CD4-positive, alpha-beta T cell treated with Interleukin-10 for 1 hour (primary cell): ENCODE measurements at regions not wholly inside any gene's neighbourhood (a gene's known extent, or its start where the extent isn't known, plus 50 kb on each side); places are given as distances from the start of the nearest gene placed in this dataset.

ENCODE experiments used
- DNase-seq: peaks from one replicate; pipeline ENCODE4 v3.0.0-alpha.2; 2020

GRCh38 chr6:92201618-92202017 lies 1217.7 kb downstream of the EPHA7 start:
- no peak for DNase-seq

DNA sequence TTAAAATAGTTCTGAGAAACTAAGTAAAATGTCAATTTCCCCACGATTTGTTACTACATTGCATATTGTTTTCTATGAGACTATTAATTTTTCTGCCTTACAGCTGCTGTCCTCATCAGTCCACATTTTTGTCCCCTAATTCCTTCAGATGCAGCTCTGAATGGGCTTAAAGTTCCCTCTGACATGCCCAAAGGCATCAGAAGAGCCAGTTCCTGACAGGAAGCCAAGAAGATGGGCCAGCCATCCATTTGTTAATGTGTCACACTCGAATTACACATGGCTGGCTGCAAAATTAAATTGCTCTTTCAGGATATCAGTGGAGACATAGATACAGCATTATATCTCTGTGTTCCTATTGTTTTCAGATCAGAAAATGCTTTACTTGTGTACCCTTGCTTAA lies 1223.0 kb downstream of the EPHA7 start:
- no peak for DNase-seq

DNA sequence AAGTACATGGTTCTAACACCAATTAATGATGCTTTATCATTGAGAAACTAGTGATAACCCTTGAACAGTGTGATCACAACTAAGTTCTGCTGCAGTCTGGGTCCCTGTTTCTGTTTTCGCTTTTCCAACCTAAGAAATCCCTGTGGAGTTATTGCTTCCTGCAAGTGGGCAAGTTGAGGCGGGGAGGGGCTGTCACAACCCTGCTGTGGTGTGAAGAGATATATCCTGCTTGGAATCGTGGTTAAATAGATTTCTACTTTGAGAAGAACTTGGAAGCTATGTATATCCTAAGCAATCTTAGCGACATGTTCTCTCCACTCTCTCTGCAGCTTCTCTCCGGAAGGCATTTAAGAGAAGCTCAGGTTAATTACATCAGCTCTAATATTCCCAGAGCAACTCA lies 1223.6 kb downstream of the EPHA7 start:
- no peak for DNase-seq

DNA sequence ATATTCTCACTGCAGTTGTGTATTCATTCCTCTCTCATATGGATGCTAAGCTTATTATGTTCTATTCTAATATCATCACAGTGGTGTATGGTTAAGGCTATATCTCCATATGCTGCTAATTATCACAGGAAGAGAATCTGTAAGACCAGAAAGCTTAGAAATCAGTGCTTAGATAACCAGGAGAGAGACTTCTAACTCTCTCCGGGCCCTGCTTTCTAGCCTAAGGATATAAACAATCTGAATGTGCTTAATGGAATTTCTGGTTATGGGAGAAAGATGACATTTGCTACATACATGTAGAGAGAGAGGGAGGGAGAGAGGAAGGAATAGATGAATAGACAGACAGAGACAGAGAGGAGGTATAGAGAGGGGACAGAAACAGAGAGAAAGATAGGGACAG lies 1231.3 kb downstream of the EPHA7 start:
- DNase-seq: no peak

DNA sequence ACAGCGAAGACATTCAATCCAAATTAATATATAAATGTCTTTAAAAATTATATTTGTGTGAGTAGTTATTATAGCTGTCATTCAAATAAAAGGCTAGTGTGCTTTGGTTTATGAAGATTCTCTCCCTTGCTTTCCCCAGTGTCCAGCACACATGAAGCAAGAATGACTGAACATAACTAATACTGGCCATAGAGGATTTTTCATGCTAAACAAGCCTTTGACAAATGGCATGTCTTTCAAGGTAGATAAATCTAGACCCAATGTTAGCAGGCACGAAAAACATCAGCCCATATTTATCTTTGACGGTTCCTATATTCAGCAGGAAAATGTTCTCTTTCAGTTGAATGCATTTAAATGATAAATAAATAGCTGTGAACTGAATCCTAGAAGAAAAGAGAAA lies 1234.4 kb downstream of the EPHA7 start:
- no peak for DNase-seq

- DNase-seq: no peak
These were observed 1238.0 kb downstream of the EPHA7 start for GRCh38 chr6:92181347-92181746.

DNA sequence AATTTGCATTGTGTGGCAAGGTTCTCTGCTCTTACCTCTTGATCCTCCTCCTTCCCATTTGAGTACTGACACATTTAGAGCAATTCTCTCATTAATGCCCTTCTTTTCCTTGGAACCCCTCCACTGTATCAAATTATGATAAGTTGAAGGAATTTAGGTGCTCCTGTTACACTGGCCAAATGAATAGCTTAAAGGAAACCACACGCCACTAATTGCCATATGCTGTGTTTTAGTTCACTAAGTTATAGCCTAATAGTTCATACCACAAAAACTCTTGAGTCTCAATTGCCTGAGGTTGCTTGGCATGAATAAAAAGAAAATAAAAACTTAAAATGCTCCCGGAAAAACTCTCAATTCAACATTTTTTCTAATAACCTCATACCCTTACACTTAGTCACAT lies 1239.3 kb downstream of the EPHA7 start:
- no peak for DNase-seq

DNA sequence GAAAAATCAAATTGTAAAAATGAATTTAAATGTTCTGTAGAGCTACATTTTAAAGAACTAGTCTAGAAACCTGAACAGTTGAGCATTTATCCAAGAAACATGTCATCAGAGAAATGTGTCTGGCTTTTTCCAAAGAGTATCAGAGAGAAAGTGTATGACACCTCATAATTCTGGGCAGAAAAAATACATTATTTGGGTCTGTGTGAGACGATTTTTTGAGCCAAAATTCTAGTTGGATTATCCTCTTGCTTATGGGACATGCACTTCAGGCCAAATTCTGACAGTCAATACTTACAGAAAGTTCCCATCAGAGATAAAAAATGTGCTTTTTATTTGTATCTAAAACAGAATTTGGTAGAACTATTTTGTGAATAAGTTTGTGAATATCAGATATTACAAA lies 1242.7 kb downstream of the EPHA7 start:
- no peak for DNase-seq

- DNase-seq: no peak
These were observed 1244.8 kb downstream of the EPHA7 start for GRCh38 chr6:92174398-92175073.

DNA sequence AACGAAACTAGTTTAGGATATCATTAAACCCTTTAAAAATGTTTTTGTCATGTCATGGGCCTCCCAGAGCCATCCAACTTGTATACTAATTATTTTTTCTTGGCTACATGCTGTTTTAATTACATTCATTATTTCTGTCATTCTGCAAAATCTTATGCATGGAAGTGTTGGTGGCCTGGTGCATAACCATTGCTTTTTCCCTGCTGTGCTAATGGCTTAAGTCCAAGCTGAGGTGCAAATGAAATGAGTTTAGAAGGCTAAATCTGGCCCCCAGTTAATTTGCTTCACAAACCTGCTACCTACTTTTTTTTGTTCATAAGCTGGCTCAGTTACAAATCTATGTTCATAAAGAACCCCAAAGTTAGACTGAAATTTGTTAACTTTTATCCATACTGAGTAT lies 1249.9 kb downstream of the EPHA7 start:
- no peak for DNase-seq

- no peak for DNase-seq
These were observed 1252.7 kb downstream of the EPHA7 start for GRCh38 chr6:92166666-92167065.

DNA sequence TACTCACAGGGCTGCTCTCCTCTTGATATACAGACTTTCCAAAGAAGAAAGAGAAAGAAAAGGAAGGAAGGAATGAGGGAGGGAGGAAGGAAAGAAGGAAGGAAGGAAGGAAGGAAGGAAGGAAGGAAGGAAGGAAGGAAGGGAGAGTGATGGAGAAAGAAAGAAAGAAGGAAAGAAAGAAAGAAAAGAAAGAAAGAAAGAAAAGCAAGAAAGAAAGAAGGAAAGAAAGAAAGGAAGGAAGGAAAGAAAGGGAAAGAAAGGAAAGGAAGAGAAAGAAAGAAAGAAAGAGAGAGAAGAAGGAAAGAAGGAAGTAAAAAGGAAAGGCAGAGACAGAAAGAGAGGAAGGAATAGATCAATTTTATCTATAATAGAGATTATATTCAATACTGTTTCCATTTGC lies 1257.4 kb downstream of the EPHA7 start:
- no peak for DNase-seq

GRCh38 chr6:92160226-92160625 lies 1259.1 kb downstream of the EPHA7 start:
- DNase-seq: no peak

DNA sequence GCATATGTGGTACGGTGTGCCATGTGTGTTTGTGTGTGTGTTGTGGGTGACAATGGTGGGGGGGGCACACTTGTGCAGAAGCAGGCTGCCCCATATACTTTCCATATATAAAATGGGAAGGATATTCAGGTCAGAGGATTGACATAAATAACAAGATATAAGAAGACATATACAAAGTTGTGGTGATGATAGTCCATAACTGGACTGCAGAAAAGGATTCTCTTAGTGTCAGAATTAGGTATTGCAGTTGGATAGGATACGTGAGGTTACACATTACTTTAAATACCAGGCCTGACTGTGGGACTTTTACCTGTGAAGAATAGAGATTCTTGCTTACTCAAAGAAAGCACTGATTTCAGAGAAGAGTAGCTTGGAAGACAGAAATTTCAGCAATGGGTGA lies 1260.3 kb downstream of the EPHA7 start:
- no peak for DNase-seq

DNA sequence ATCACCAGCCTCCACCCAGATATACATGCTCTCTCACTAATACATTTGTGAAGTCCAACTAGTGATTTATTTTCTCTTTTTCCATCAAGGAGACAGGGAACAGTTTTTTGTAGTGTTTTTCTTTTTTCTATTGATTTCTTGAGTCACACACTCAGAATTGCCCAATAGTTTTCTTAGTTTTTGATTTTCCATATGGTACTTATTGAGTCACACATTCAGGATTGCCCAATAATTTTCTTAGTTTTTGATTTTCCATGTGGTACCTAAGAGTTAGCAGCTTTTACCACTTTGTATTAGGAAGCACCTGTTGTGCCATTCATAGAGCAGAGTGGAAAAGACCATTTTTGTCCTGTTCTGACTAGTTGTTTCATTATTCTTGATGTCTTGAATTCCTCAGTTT lies 1268.8 kb downstream of the EPHA7 start:
- no peak for DNase-seq

GRCh38 chr6:92147246-92147645 lies 1272.1 kb downstream of the EPHA7 start:
- DNase-seq: no peak

GRCh38 chr6:92139601-92140000 lies 1279.8 kb downstream of the EPHA7 start:
- DNase-seq: no peak

GRCh38 chr6:92132957-92133356 lies 1286.4 kb downstream of the EPHA7 start:
- no peak for DNase-seq

- DNase-seq: no peak
These were observed 1286.9 kb downstream of the EPHA7 start for GRCh38 chr6:92132457-92132856.

DNA sequence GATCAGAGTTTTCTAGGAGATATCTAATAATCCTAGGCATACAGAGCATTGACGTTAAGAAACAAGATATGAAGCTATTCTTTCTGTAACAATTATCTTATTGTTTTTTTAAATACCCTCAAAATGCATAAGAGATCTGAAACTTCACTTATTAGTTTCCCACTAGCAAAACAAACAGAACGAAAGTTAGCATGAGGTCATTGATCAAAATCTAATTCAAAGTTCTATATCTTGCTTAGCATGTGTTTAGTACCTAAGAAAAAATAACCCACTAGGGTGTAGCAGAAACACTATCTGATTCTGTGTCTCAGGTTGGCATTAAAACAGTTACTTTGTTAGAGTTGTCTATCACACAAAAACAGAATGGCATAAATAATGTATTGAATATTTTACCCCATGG lies 1288.4 kb downstream of the EPHA7 start:
- no peak for DNase-seq

DNA sequence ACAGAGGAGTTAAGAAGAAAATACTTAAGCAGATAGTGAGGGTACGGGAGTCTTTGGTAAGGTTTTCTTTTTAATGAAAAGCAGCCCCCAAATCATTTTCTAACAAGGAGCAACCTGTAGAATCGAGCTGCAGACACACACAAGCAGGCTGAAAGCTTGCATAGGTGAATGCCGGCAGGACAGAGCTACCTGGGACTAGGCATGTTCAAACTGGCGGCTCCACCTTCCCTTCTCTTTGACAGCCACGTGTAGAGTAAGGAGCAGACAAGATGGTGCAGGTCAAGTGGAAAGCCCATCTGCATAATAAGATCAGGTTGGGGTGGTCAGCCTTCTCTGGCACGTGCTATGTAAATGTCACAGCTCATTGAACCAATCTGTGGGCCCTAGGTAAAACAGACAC lies 1292.4 kb downstream of the EPHA7 start:
- no peak for DNase-seq

DNA sequence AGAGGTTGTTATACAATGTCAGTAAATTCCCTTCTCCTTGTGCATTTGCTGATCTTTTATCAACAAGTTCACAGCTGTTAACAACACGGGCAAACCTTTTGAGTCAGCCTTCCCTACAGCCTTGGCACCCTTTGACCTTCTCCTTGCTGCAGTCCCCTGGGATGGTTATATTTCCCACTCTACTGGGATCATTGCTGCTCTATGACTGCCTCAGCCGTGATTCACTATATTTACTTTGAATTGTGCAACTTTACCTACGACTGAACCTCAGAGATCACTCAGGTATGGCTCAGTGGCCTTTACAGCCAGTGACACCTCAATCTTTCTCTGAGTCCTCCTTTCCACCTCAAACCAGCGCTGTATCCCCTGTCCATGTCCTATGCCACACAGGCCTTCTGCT lies 1293.3 kb downstream of the EPHA7 start:
- DNase-seq: no peak

GRCh38 chr6:92125681-92126080 lies 1293.7 kb downstream of the EPHA7 start:
- no peak for DNase-seq

DNA sequence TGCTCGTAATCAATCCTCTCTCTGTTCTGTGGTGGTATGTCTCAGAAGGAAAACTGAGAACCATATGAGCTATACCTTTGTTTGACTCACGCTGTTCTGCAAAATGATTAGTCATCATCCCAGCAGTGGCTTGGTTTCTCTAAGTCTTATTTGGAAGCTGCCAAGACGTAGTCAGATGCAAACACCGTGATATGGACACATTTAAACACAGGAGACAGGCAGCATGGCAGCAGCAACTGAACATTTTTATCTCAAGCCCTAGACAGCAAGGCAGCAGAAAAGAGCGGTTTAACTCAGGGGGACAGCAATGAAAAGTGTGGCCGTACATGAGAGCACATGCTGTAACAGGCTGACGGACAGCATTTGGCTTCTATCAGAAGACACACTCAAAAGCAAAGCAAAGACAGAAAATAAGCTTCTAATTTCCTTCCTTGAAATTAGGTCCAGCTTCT lies 1295.1 kb downstream of the EPHA7 start:
- DNase-seq: no peak

GRCh38 chr6:92122746-92123145 lies 1296.6 kb downstream of the EPHA7 start:
- DNase-seq: no peak

- DNase-seq: no peak
These were observed 1298.1 kb downstream of the EPHA7 start for GRCh38 chr6:92121228-92121627.
